Central memory CD8-positive, alpha-beta T cell (primary cell): ENCODE measurements at regions not wholly inside any gene's neighbourhood (a gene's known extent, or its start where the extent isn't known, plus 50 kb on each side); places are given as distances from the start of the nearest gene placed in this dataset.

Source experiments
- ATAC-seq: fragments of 150-1000 bp; cut with Tn5 transposase; replicated peaks from 2 replicates; pipeline ENCODE4 v1.10.0; 2022; ENCODE audit warnings: mild to moderate bottlenecking, moderate FRiP score, moderate number of reproducible peaks; ENCODE audit not compliant: poor library complexity, severe bottlenecking; ENCODE audit errors: extremely low read depth
- DNase-seq, 2 donors: peaks; one replicate each; pipeline ENCODE4 v3.0.0; 2021; ENCODE audit warnings: low spot score in 2 of 2
- H3K27ac Mint-ChIP-seq: one replicate; pipeline ENCODE4 v1.8.0; 2022; ENCODE audit warnings: low read depth, mild to moderate bottlenecking, moderate library complexity, mixed read lengths
- H3K27me3 Mint-ChIP-seq: one replicate; pipeline ENCODE4 v1.8.0; 2022; ENCODE audit warnings: mixed read lengths
- H3K36me3 Mint-ChIP-seq: one replicate; pipeline ENCODE4 v1.8.0; 2022; ENCODE audit warnings: mild to moderate bottlenecking, moderate library complexity, mixed read lengths; ENCODE audit not compliant: insufficient read depth
- H3K4me1 Mint-ChIP-seq: one replicate; pipeline ENCODE4 v1.8.0; 2022; ENCODE audit warnings: mixed read lengths
- H3K4me3 Mint-ChIP-seq: one replicate; pipeline ENCODE4 v1.8.0; 2022; ENCODE audit warnings: mild to moderate bottlenecking, moderate library complexity, mixed read lengths
- H3K9me3 Mint-ChIP-seq: one replicate; pipeline ENCODE4 v1.8.0; 2022; ENCODE audit warnings: mixed read lengths

DNA sequence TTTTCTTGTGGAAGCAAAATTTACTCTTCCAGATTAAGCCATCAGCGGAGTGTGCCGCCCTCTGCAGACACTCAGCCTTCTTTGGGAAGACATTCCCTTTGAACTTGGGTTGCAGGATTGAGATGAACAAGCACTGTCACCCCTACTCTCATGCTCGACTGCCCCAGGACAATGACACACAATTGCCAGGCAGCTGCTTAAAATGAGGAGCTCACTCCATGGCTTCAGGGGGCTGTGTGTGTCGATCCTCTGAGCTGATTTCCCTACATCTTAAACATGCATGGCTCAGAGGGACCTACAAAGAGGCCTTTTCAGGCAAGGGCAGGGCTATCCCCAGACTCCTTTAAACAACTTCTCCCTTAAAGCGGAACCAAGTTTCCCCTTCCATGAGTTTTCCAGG, 107.5 kb upstream of the MBNL2 start:
- Mint-ChIP-seq H3K27me3 (peaks cover 10% of the 10 kb centered on the region), H3K4me1 (peaks cover 13% of the 10 kb centered on the region), H3K36me3 (peaks cover 2% of the 10 kb centered on the region), H3K4me3 (no peak overlapping the region), H3K9me3 (no peaks in the 10 kb centered on the region), H3K27ac (no peak overlapping the region)
- no peak for DNase-seq
- ATAC-seq = no peak

DNA sequence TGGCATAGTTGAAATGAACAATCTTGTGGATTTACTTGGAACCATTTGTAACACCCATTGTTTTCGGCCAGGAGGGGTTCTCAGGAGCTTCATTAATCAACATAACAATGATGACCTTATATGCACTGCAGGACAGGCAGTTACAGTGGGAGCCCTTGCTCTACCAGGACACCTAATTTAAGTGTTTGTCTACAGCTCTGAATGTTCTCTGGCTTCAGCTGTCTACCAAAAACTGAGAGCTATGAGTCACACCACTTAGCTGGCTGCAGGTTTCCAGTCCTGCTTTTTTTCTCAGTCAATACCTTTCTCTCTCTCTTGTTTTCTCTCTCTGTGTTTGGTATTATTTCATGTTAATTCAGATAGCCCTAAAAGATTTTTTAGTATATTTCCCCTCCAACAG, 105.4 kb upstream of the MBNL2 start:
- no peak for DNase-seq
- ATAC-seq = no peak
- Mint-ChIP-seq H3K9me3 (no peaks in the 10 kb centered on the region), H3K4me3 (no peak overlapping the region), H3K4me1 (peaks cover 9% of the 10 kb centered on the region), H3K27me3 (peaks cover 25% of the 10 kb centered on the region), H3K27ac (no peak overlapping the region), H3K36me3 (no peaks in the 10 kb centered on the region)

DNA sequence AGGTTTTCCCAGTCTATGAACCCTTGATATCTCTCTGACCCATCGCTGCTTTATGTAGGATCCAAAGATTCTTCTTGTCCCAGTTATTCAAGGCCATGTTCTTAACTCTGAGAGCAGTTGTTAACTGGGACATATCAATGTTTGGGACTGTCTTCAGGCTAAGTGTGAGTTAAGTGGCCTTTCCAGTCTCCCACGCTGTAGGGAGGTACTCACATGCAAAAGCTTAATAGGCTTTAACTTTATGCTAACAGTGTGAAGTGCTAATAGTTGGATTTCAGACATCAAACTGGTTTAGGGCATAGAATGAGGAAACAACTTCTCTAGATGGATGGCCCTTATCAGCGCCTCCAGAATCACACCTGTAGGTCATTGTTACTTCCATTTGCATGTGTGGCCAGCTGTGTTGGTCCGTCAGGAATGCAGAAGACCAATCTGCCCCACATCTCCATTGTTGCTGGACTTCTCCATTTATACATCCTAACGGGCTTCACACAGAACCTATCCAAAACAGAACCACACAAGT, 104.7 kb upstream of the MBNL2 start:
- H3K4me3 Mint-ChIP-seq = no peak overlapping the region
- ATAC-seq = no peak
- H3K27me3 Mint-ChIP-seq = peaks cover 31% of the 10 kb centered on the region
- no peaks in the 10 kb centered on the region for H3K9me3 Mint-ChIP-seq
- H3K27ac Mint-ChIP-seq = no peak overlapping the region
- peaks cover 9% of the 10 kb centered on the region for H3K4me1 Mint-ChIP-seq
- DNase-seq = no peak
- no peaks in the 10 kb centered on the region for H3K36me3 Mint-ChIP-seq

DNA sequence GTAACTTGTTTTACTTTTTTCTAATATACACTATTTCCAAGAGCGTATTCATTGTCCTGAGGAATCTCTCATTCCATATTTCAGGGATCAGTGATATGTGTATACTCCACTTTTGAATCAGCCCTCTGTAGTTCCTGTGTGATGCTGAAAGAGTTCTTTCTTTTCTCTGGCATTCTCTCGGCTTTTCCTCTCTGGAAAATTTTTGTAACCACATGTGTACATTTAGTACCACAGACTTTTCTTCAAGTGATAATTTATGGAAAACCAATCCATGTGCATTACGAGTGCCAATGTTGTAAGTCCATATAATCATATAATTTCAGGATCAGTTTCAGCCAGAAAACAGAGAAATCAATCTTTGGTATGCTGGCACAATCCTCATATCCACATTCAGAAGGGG, 102.2 kb upstream of the MBNL2 start:
- peaks cover 55% of the 10 kb centered on the region for H3K27me3 Mint-ChIP-seq
- no peaks in the 10 kb centered on the region for H3K9me3 Mint-ChIP-seq
- no peak overlapping the region for H3K27ac Mint-ChIP-seq
- no peak overlapping the region for H3K4me3 Mint-ChIP-seq
- H3K36me3 Mint-ChIP-seq = no peaks in the 10 kb centered on the region
- ATAC-seq (no peak), DNase-seq (no peak)
- H3K4me1 Mint-ChIP-seq = no peaks in the 10 kb centered on the region

DNA sequence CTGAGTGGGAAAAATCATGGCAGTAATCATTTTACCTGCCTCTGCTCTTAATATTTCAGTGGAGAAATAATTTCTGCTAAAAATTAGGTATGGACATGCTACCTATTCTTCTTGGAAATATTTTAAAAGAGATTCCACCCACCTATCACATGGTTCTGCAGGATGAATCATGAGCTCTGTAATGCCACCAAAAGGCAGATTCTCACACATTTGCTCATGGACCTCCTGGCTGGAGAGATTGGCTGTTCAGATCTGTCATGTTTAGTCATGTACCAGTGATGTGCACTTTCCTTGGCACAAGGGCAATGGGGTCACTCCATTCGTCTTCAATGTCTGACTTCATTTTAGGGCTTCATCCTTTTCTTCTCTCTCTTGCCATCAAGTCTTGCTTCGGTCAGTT, 101.8 kb upstream of the MBNL2 start:
- no peak overlapping the region for H3K27ac Mint-ChIP-seq
- no peaks in the 10 kb centered on the region for H3K9me3 Mint-ChIP-seq
- H3K36me3 Mint-ChIP-seq = no peaks in the 10 kb centered on the region
- DNase-seq = no peak
- H3K4me1 Mint-ChIP-seq = no peaks in the 10 kb centered on the region
- no peak for ATAC-seq
- no peak overlapping the region for H3K4me3 Mint-ChIP-seq
- peaks cover 60% of the 10 kb centered on the region for H3K27me3 Mint-ChIP-seq

DNA sequence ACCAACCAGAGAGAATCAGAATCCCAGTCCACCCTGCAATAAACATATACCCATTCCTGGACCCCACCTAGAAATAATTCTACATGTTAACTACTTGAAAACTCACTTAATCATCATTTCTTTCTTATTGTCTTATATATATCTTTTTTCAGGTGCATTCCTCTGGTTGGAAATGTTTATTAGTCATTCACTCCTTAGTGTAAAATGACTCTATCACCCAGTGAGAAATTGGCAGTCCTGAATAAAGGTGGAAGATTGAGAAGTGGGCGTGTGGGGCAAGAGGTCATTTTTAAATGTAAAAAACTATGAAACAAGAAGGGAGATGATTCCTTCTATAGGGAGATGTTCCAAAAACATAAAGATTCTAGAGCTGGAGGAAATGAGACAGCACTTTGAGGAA, 101.2 kb upstream of the MBNL2 start:
- H3K9me3 Mint-ChIP-seq = no peaks in the 10 kb centered on the region
- H3K4me1 Mint-ChIP-seq = no peaks in the 10 kb centered on the region
- no peak for ATAC-seq
- DNase-seq = no peak
- no peaks in the 10 kb centered on the region for H3K36me3 Mint-ChIP-seq
- peaks cover 66% of the 10 kb centered on the region for H3K27me3 Mint-ChIP-seq
- H3K27ac Mint-ChIP-seq = no peak overlapping the region
- no peak overlapping the region for H3K4me3 Mint-ChIP-seq

DNA sequence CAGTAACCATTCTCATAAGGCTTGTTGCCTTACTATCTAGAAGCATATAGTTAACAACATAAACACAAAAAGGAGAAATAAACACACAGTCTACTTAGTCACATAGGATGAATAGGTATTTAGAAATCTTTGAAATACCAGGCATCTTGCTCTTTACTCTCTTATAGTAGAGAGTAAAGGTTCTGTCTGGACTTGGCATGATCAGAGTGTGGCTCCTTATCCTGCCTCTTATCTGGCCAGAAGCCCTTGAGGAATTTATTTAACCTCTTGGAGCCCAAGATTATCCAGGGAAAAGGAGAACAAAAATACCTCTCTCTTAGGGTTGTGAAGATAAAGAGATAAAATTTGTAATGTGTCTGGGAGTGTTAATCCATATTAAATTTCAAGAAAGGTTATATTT, 100.2 kb upstream of the MBNL2 start:
- DNase-seq = no peak
- Mint-ChIP-seq H3K27me3 (peaks cover 75% of the 10 kb centered on the region), H3K36me3 (no peaks in the 10 kb centered on the region)

DNA sequence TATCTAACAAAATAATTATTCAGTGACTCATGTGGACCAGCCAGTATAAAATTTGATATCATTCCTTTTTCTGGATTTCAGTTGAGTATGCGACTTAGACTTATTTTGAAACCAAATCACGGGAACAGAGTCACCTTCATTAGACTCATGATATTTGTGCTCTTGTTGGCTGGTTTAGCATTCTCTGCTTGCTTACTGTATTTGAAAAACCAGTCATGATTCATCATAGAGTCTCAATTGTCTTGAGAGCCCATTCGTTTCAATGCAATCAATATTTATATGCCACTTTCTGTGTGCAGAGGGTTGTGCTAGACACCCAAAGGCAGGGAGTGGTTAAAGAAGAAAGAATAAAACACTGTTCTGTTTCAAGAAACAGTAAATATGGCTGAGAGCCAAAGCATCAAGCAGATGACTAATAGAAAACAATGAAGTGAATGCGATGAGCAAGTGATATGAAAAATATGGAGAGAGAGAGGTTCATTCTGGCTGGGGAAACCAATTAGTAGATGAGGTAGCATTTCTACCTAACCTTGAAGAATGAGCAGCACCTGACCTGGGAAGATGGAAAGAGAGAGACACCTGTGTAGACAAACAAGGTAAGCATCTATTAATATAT, 99.6 kb upstream of the MBNL2 start:
- Mint-ChIP-seq H3K27ac (no peak overlapping the region), H3K4me1 (no peaks in the 10 kb centered on the region), H3K27me3 (peaks cover 80% of the 10 kb centered on the region), H3K4me3 (no peak overlapping the region), H3K9me3 (no peaks in the 10 kb centered on the region), H3K36me3 (no peaks in the 10 kb centered on the region)
- DNase-seq (no peak), ATAC-seq (no peak)

More for the DNA sequence above, 100.2 kb upstream of the MBNL2 start:
- Mint-ChIP-seq H3K27ac (no peak overlapping the region), H3K9me3 (no peaks in the 10 kb centered on the region), H3K4me1 (no peaks in the 10 kb centered on the region), H3K4me3 (no peak overlapping the region)
- no peak for ATAC-seq

DNA sequence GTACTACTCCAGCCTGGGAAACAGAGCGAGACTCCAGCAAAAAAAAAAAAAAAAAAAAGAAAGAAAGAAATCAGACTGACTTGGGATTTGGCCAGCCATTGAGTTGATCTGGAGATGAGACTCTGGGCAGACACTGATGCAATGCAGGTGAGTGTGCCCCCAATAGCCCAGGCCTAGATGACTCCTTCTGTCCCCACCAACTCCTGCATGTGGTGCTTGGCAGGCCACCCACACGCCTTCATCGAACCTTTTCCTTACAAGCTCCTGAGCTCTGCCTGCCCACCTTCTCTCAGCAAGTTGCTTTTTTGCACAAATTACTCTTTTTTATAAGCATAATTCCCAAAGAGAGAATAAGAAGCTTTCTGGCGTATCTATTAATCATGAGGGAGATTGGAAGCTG, 97.9 kb upstream of the MBNL2 start:
- Mint-ChIP-seq H3K27ac (no peak overlapping the region), H3K9me3 (no peaks in the 10 kb centered on the region), H3K36me3 (no peaks in the 10 kb centered on the region), H3K27me3 (peaks cover 69% of the 10 kb centered on the region), H3K4me1 (no peaks in the 10 kb centered on the region), H3K4me3 (no peak overlapping the region)
- ATAC-seq = no peak
- no peak for DNase-seq

DNA sequence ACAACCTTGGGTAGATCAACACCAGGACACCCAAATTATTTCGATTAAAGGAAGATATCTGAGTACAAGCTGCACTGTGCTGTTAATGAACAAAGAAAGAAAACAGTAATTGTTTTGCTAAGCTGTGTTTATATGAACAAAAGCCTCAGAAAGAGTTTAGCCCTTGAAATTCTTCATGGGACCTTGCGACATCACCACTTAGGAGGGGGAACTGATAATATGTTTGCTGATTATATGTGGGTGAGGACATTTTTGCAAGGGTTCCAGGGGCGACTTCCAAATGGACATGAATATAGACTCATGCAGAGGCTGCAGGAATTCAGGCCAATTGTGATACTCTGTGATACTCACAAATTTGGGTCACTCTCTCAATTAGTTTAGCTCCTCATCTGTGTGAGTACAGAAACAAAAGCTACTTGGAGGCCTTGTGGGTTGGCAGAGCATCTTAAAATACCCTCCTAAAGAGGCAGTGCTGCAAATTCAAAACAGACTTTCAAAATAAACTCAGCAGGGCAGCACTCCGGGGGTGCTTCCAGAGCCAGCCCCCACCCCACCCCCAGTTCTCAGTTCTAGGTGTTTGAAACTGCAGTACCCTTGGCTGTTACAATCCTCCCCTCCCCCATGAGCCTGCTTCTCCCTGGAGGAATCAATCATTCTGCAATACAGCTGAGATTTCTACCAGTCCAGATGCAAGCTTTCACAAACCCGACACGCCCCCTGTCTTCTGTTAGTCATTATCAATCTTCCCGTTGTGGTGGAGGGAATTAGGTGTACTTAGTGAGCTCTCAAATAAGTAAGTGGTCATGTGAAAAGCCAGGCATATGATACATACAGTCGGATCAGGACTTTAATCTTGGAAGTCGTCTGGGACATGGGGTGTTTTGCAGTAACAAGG, 97.0 kb upstream of the MBNL2 start:
- peaks cover 69% of the 10 kb centered on the region for H3K27me3 Mint-ChIP-seq
- no peak overlapping the region for H3K4me3 Mint-ChIP-seq
- DNase-seq (no peak), ATAC-seq (no peak)
- no peaks in the 10 kb centered on the region for H3K36me3 Mint-ChIP-seq
- no peaks in the 10 kb centered on the region for H3K4me1 Mint-ChIP-seq
- H3K9me3 Mint-ChIP-seq = no peaks in the 10 kb centered on the region
- H3K27ac Mint-ChIP-seq = no peak overlapping the region

DNA sequence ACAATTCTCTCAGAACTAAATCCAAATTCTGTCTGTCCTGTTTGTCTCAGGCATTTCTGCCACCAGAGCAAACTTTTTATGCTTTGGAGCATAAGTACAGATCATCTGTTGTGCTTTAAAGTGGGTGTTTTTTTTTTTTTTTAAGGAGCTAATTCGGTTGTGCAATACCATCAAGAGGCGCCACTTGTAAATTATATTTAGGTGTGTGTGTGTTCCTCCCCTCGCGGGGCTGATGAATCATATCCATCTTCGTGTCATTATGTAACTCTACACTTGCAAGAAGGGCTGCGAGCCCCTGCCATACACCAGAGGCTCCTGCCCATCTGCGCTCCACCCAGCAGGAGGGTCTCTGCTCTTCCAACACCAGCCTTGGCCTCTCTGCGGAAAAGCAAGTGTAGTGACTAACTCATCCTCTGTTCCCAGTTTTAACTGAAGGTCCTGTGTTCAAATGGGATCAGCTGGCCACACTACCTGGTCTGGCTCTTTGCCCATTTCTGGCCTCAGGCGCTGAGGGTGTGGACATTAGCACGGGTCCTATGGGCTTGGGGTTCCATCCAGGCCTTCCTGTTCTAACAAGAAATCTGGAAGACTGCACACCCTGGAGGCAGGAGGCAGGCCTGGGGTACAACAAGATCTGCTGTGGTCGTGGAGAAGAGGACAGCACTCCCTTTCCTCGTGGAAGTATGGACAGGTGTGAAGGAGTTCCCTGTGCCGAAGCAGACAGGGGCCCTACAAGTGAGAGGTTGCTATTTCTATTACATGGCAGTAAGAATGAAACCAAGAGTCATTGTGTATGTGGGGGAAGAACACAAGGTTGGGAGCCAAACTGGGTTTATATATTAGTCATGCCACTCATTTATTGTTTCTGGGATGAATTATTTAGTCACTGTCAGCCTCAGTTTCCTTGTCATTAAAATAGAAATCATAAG, 96.1 kb upstream of the MBNL2 start:
- Mint-ChIP-seq H3K27ac (no peak overlapping the region), H3K4me1 (no peaks in the 10 kb centered on the region), H3K36me3 (no peaks in the 10 kb centered on the region), H3K9me3 (no peaks in the 10 kb centered on the region), H3K4me3 (no peak overlapping the region), H3K27me3 (peaks cover 61% of the 10 kb centered on the region)
- DNase-seq = no peak
- no peak for ATAC-seq

DNA sequence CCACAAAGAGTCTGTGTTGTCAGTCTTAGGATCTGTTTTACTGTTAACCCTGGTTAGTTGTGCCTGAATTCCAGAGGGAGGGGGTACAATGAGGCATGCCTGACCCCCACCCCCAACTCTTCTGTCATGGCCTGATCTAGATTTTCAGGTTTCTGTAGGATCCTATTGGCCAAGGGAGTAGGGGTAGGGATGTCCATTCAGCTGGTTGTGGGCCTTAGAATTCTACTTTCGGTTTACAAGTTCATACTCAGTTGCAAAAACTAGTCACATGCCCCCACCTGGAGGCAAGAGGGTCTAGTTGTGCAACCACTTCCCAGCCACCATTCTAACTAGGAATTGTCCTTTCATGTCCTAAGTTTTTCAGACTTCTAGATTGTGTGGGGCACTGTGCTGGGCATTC, 94.3 kb upstream of the MBNL2 start:
- Mint-ChIP-seq H3K9me3 (no peaks in the 10 kb centered on the region), H3K4me3 (no peak overlapping the region), H3K27me3 (peaks cover 45% of the 10 kb centered on the region), H3K27ac (no peak overlapping the region), H3K4me1 (no peaks in the 10 kb centered on the region), H3K36me3 (peaks cover 1% of the 10 kb centered on the region)
- ATAC-seq (no peak), DNase-seq (no peak)
